ENCODE measurements at regions not wholly inside any gene's neighbourhood (a gene's known extent, or its start where the extent isn't known, plus 50 kb on each side); places are given as distances from the start of the nearest gene placed in this dataset.

DNA sequence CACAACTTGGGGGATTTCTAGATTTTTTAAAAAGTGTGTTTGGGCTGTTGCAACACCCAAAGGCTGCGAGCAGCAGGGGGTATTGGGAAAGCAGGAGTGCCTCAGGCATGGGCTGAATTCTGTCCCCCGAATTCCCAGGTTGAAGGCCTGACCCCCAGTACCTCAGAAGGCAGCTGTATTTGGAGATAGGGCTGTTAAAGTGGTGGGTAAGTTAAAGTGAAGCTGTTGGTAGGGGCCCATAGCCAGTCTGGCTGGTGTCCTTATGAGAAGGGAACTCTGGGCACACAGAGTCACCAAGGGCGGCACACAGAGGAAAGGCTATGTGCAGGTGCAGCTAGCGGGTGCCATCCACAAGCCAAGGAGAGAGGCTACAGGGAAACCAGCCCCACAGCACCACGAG is 717.4 kb downstream of the GALR1 start:
- Histone ChIP-seq H3K36me3 (ENCODE audit: insufficient read depth, low read length, poor library complexity, severe bottlenecking) (no peaks in the 10 kb centered on the region), H3K4me3 (ENCODE audit: low read depth, low read length, poor library complexity, severe bottlenecking) (no peak overlapping the region), H3K27ac (ENCODE audit: low read depth, low read length, poor library complexity, severe bottlenecking) (no peak overlapping the region), H3K9me3 (ENCODE audit: low read depth, low read length, poor library complexity, severe bottlenecking) (peaks cover 27% of the 10 kb centered on the region), H3K4me1 (ENCODE audit: insufficient read depth, low read length, poor library complexity, severe bottlenecking) (no peaks in the 10 kb centered on the region), H3K27me3 (replicated peaks; ENCODE audit: insufficient read depth, low read depth, low read length, poor library complexity) (no peaks in the 10 kb centered on the region)
- TF ChIP-seq EZH2 (IDR thresholded peaks at IDR 0.05; ENCODE audit: borderline replicate concordance, low read depth, low read length, poor library complexity, severe bottlenecking) = no peak
- TF ChIP-seq, protein P1, sequence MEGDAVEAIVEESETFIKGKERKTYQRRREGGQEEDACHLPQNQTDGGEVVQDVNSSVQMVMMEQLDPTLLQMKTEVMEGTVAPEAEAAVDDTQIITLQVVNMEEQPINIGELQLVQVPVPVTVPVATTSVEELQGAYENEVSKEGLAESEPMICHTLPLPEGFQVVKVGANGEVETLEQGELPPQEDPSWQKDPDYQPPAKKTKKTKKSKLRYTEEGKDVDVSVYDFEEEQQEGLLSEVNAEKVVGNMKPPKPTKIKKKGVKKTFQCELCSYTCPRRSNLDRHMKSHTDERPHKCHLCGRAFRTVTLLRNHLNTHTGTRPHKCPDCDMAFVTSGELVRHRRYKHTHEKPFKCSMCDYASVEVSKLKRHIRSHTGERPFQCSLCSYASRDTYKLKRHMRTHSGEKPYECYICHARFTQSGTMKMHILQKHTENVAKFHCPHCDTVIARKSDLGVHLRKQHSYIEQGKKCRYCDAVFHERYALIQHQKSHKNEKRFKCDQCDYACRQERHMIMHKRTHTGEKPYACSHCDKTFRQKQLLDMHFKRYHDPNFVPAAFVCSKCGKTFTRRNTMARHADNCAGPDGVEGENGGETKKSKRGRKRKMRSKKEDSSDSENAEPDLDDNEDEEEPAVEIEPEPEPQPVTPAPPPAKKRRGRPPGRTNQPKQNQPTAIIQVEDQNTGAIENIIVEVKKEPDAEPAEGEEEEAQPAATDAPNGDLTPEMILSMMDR (conservative IDR thresholded peaks at IDR 0.05; ENCODE audit: low read depth, low read length) = no peak
- BruUV-seq (replicated peaks) = no TSS peak
- DNase-seq (ENCODE audit: low spot score) = no peak
- intact Hi-C loops (cut with micrococcal nuclease; ENCODE audit: unreplicated experiment) = no loop called here
- CTCF ChIA-PET = no interaction called here
- POLR2A ChIA-PET (ENCODE audit: low non-redundant PET) = no interaction called here

DNA sequence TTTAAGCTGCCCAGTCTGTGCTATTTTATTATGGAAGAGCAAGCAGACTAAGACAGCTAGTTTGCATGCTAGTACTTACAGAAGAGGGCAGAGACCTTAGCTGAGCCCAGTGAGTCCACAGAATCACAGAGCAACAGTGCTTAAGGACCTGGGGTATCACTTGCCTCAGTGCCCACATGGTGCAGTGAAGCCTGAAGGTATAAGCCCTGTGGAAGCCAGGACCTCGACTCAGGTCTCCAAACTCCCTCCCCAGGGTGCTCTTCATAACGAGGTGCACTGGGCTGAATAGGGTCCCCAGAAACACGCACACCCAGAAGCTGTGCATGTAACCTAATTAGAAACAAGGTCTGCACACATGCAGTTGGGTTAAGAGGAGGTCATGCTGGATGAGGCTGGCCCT is 718.1 kb downstream of the GALR1 start:
- intact Hi-C loops (cut with micrococcal nuclease; ENCODE audit: unreplicated experiment) = no loop called here
- ChIA-PET POLR2A (ENCODE audit: low non-redundant PET) (no interaction called here), CTCF (no interaction called here)
- DNase-seq (ENCODE audit: low spot score) = no peak
- no peaks in the 10 kb centered on the region for H3K27me3 ChIP-seq (replicated peaks; ENCODE audit: insufficient read depth, low read depth, low read length, poor library complexity)
- no peak for TF ChIP-seq EZH2 (IDR thresholded peaks at IDR 0.05; ENCODE audit: borderline replicate concordance, low read depth, low read length, poor library complexity, severe bottlenecking)
- TF ChIP-seq, protein P1 (conservative IDR thresholded peaks at IDR 0.05; ENCODE audit: low read depth, low read length) = no peak
- H3K4me3 ChIP-seq (ENCODE audit: low read depth, low read length, poor library complexity, severe bottlenecking) = no peak overlapping the region
- no peaks in the 10 kb centered on the region for H3K36me3 ChIP-seq (ENCODE audit: insufficient read depth, low read length, poor library complexity, severe bottlenecking)
- BruUV-seq (replicated peaks) = no TSS peak
- H3K27ac ChIP-seq (ENCODE audit: low read depth, low read length, poor library complexity, severe bottlenecking) = no peak overlapping the region
- peaks cover 26% of the 10 kb centered on the region for H3K9me3 ChIP-seq (ENCODE audit: low read depth, low read length, poor library complexity, severe bottlenecking)
- H3K4me1 ChIP-seq (ENCODE audit: insufficient read depth, low read length, poor library complexity, severe bottlenecking) = no peaks in the 10 kb centered on the region

DNA sequence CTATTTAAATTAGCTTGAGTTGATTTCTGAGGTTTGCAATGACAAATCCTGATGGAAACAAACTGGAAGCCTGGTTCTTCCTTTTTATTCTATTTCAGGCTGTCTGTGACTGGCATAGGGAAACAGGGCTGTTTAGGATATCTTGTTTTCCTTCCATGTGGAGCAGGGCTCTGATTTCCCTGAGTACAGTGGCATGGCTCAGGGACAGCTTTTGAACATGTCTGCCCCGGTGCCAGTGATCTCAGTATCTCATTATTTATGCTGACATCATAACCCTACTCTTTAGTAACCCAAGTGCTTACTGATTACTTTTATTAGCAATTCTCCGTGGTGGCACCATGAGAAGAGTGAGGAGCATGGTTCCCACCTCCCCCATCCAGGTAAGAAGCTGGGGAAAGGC is 720.3 kb downstream of the GALR1 start:
- ChIA-PET CTCF (no interaction called here), POLR2A (ENCODE audit: low non-redundant PET) (no interaction called here)

More for the DNA sequence above, 720.3 kb downstream of the GALR1 start:
- BruUV-seq (replicated peaks) = no TSS peak
- Histone ChIP-seq H3K4me3 (ENCODE audit: low read depth, low read length, poor library complexity, severe bottlenecking) (no peak overlapping the region), H3K36me3 (ENCODE audit: insufficient read depth, low read length, poor library complexity, severe bottlenecking) (no peaks in the 10 kb centered on the region), H3K27me3 (replicated peaks; ENCODE audit: insufficient read depth, low read depth, low read length, poor library complexity) (no peaks in the 10 kb centered on the region), H3K4me1 (ENCODE audit: insufficient read depth, low read length, poor library complexity, severe bottlenecking) (no peaks in the 10 kb centered on the region), H3K9me3 (ENCODE audit: low read depth, low read length, poor library complexity, severe bottlenecking) (peaks cover 32% of the 10 kb centered on the region), H3K27ac (ENCODE audit: low read depth, low read length, poor library complexity, severe bottlenecking) (no peak overlapping the region)
- intact Hi-C loops (cut with micrococcal nuclease; ENCODE audit: unreplicated experiment) = no loop called here
- no peak for TF ChIP-seq EZH2 (IDR thresholded peaks at IDR 0.05; ENCODE audit: borderline replicate concordance, low read depth, low read length, poor library complexity, severe bottlenecking)
- TF ChIP-seq, protein P1 (conservative IDR thresholded peaks at IDR 0.05; ENCODE audit: low read depth, low read length) = no peak
- no peak for DNase-seq (ENCODE audit: low spot score)
